Activated CD4-positive, alpha-beta T cell treated with anti-CD3 and anti-CD28 coated beads, Interleukin-10, Interleukin-2, amounts not matched to agents 100 ng/mL and 50 ng/mL, durations not matched to agents 16 hours and 8 hours (primary cell): ENCODE measurements at regions not wholly inside any gene's neighbourhood (a gene's known extent, or its start where the extent isn't known, plus 50 kb on each side); places are given as distances from the start of the nearest gene placed in this dataset.
"Not testable (repeated sequence)": the region's sequence is repeated elsewhere in the genome, so short reads cannot be mapped to it uniquely, and the experiment has no call there.

Experiments
- DNase-seq: peaks from one replicate; pipeline ENCODE4 v3.0.0-alpha.2; 2020

DNA sequence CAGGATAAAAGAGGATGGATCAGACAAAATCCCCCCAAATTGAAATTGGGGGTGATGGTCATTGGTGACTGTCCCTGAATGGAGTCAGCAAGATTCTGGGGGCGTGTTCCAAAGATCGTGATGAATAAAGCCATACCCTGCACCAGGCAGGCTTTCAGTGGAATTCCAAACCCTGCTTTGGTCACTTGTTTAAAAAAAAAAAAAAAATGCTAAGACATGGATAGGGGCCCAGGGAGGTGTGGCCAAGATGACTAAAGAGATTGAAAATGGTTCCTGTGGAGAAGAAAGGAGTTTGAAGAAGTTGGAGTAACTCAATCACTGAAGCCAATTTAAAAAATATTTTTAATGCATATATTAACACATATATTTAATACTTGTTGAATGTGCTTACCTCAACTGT, 161.4 kb upstream of the KCNG1 start:
- DNase-seq = no peak

GRCh38 chr20:51183451-51183850, 160.5 kb upstream of the KCNG1 start:
- DNase-seq = no peak

GRCh38 chr20:51182571-51182970, 159.7 kb upstream of the KCNG1 start:
- DNase-seq = no peak

- no peak for DNase-seq
These were observed 155.2 kb upstream of the KCNG1 start for GRCh38 chr20:51178153-51178552.

GRCh38 chr20:51176876-51177275, 154.0 kb upstream of the KCNG1 start:
- DNase-seq = no peak

DNA sequence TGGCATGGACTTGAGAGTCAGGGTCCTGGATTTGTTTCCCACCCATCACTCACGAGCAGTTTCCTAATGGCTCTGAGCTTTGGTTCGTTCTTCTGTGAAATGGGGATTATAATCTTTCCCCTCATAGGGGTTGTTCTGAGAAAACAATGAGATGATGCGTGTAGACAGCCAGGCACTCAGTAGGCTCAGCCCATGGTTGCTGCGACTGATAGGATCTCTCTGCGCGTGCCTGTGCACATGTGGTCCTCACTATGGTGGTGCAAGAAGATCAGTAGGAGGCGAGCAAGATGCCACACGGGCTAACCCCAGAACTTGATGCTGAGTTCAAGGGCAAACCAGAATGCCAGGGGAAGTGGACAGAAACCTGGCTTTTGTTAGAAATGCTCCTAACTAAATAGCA, 153.5 kb upstream of the KCNG1 start:
- no peak for DNase-seq

DNA sequence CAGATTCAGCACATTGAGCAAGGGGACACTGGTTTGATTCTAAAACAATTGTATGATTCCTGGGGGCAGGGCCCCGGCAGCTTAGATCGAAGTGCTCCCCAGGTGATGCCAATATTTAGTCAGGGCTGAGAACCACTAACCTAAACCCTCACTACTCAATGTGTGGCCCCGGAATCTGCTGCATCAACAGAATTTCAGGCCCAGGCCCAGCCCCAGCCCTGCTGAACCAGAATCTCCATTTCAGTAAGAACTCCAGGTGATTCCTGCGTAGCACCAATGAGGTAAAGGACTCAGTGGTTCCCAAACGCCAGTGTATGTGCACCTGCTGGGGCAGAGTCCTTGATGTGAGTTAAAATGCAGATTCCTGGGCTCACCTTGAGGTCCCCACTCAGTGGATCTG, 152.8 kb upstream of the KCNG1 start:
- no peak for DNase-seq

GRCh38 chr20:51175156-51175555, 152.2 kb upstream of the KCNG1 start:
- no peak for DNase-seq

DNA sequence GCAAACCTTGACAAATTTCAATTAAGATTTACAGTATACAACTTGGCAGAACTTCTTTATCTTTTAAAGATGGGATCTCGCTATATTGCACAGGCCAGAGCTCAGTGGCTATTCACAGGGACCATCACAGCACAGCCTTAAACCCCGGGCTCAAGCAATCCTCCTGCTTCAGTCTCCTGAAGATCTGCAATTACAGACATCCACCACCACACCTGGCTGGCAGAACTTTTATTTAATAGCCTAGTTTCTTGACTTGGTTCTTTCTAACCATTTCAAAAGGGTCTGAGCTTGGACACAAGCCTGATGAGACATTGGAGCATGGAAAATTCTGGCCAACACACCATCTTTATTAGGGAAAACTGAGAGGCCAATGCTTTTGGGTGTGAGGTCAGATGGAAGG, 151.6 kb upstream of the KCNG1 start:
- DNase-seq = no peak

GRCh38 chr20:51172558-51173428, 149.9 kb upstream of the KCNG1 start:
- DNase-seq = no peak

- DNase-seq = no peak
These were observed 148.2 kb upstream of the KCNG1 start for GRCh38 chr20:51171141-51171540.

DNA sequence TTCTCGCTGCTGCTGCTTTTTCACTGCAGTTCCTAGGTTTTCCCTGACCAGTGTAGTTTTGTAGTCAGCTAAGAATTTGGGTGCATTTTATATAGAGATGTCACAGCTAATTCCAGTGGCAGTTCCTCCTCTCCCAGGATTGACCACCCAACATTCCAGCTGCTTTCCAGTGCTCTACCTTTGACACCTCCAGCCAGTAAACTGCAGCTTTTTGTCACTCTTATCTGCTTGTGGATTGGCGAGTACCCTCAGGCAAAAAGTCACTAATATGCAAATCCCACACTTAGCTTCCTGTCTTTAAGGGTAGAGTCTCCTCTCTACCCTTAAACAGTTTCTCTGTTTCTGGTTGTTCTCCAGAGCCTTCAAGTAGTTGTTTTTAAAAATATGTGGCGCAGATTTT, 146.9 kb upstream of the KCNG1 start:
- no peak for DNase-seq

DNA sequence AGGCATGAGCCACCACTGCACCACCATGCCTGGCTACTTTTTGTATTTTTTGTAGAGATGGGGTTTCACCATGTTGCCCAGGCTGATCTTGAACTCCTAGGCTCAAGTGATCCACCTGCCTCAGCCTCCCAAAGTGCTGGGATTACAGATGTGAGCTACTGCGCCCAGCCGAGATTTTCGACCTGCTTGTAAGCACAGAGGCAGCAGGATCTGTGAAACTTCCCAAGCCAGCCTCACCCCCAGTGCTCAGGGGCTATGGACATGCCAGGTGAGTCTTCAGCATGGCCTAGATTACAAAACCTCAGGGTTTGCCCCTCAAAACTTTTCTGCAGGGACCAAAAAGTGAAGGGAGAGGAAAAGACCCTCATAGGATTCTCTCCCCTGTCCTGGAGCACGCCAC, 145.0 kb upstream of the KCNG1 start:
- DNase-seq = not testable (repeated sequence)

GRCh38 chr20:51166489-51166888, 143.6 kb upstream of the KCNG1 start:
- no peak for DNase-seq

DNA sequence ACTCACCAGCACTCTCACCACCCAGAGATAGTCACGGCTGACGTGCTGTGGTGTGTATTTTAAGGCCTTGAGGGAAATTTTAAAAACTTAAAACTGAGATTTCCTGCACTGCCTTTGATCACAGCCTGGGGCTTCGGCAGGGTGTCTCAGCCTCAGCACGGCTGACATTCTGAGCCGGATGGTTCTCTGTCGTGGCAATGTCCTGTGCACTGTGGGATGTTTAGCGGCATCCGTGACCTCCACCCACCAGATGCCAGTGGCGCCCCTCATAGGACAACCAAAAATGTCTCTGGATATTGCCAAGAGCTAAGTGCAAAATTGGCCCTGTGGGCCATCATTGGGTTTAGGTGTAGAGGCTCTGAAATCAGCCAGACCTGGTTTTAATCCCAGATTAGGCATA, 142.2 kb upstream of the KCNG1 start:
- DNase-seq = no peak

DNA sequence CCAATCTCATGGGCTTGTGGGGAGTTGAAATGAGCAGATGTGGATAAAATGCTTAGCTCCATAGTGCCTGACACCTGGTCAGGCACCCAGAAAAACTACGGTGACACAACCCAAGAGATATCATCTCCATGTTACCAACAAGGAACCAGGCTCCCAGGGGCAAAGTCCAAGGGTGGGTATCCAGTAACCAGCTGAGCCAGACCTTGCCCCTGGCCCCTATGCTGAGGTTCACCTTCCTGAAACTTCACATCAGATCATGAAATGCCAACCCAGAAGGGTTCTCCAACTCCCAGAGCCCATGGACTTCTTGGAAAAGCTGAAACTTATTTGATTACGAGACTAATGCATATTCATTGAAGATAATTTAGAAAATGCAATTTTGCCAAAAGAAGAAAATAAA, 141.8 kb upstream of the KCNG1 start:
- DNase-seq = no peak

DNA sequence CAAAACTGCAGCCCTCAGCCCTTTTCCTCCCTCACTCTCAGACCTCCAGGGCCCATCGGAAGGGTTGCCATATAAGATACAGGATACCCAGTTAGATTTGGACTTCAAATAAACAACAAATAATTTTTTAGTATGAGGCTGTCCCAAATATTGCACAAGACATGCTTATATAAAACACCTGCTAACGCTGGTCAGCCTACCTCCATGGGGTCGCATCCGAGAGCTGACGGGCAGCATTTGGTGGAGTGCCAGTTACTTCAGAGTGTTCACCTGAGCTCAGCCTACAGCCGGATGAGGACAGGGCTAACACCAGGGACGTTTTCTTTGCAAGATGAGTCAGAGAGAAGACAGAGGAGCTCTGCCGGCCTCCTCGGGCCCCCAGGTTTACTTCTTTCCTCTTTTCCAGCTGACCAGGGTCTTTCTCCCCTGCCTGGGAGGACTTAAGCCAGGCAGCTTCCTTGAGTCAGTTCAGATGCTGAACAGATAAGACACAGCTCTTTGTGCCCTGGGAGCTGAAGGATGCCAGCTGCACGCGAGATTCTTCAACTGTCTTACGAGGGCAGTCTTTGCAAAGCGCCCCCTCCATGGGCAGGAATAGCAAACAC, 141.2 kb upstream of the KCNG1 start:
- DNase-seq = no peak

GRCh38 chr20:51162015-51162414, 139.1 kb upstream of the KCNG1 start:
- DNase-seq = no peak

DNA sequence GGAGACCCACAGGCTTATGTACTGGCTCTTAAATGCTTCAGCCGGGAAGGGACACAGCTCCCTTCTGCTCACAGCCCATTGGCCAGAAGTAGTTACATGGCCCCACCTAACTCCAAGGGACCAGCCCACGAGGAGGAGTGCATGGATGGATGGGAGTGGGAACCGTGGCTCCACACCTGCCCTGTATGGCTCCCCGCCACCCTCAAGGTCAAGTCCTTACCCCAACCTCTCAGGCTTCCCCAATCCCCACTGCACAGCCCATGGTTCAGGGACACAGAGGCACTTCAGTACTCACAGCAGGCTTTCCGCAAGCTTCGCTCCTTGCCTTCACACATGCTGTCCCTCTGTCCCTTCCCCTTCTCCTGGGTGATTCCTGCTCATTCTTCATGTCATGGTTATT, 137.9 kb upstream of the KCNG1 start:
- no peak for DNase-seq

- DNase-seq = no peak
These were observed 137.1 kb upstream of the KCNG1 start for GRCh38 chr20:51159981-51160380.

DNA sequence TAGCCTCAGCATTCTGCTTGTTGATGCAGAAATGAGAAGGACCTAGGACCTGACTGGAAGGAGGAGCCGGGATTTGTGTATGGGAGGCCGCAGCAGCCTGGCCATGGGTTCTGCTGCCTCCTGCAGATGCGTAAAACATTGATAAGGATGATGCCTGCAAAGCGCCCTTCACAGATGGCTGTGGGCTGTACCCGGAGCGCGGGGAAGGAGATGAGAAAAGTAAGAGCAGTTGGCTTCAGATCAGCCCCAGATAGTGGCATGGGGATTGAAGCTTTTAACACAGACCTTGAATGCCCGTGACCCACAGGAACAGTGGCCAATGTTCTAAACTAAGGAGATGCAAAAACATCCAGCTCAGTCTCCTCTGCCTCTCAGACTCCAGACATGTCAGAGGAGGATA, 136.4 kb upstream of the KCNG1 start:
- no peak for DNase-seq

- no peak for DNase-seq
These were observed 135.3 kb upstream of the KCNG1 start for GRCh38 chr20:51158226-51158625.

- no peak for DNase-seq
These were observed 133.4 kb upstream of the KCNG1 start for GRCh38 chr20:51156041-51156982.
